HG03139 (cell line): ENCODE measurements at regions not wholly inside any gene's neighbourhood (a gene's known extent, or its start where the extent isn't known, plus 50 kb on each side); places are given as distances from the start of the nearest gene placed in this dataset.

Experiments used
- ATAC-seq: cut with Tn5 transposase; IDR thresholded peaks from one replicate; pipeline ENCODE4 v1.9.1; 2021; ENCODE audit not compliant: unreplicated experiment

DNA sequence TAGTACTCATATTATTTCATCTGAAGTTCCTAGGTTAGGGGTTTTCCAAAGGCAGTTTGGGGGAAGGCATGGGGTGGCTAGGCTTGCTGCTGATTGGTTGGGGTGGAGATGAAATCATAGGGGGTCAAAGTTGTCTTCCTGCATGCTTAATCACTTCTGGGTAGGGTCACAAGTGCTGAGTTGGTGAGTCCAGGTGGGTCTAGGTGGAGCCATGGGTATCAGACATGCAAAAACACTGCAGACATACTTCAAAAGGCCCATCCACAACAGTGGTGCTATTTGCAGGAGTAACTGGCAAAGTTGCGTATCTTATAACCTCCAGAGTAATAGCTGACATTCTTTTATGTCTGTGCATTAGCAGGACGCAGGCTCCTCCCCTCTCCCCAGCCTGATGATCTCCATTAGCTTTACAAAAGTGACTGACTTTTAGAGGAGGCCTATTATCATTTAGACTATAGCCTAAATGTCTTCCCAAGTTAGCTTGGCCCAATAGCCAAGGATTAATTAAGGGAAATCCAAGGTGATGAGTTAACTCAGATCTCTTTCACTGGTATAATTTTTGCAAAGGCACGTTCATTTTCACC, 374.4 kb upstream of the PRMT6 start:
- ATAC-seq, result no peak

DNA sequence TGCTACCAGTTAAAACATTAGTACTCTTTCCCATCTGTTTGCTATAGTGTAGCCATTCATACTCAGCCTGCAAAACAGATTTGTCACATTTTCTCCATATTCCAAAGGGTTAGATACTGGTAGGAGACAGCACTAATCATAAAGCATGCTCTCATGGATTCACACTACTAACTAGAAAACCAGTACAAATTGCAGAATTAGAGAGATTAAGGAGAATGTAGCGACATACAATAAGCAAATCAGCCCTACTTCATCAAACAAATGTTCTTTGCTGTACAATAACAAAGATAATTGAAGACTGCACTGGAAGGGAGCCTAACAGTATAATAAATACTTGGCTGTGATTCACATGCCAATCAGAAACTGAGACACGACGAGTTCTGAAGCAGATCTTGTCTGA, 368.0 kb upstream of the PRMT6 start:
- ATAC-seq, result no peak

- ATAC-seq, result no peak
These were observed 357.8 kb upstream of the PRMT6 start for GRCh38 chr1:106698660-106699059.

- no peak for ATAC-seq
These were observed 357.0 kb upstream of the PRMT6 start for GRCh38 chr1:106699433-106699832.

- no peak for ATAC-seq
These were observed 356.3 kb upstream of the PRMT6 start for GRCh38 chr1:106700211-106700610.

GRCh38 chr1:106705971-106706370, 350.5 kb upstream of the PRMT6 start:
- no peak for ATAC-seq

GRCh38 chr1:106717591-106717990, 338.9 kb upstream of the PRMT6 start:
- no peak for ATAC-seq

GRCh38 chr1:106721790-106722189, 334.7 kb upstream of the PRMT6 start:
- no peak for ATAC-seq

DNA sequence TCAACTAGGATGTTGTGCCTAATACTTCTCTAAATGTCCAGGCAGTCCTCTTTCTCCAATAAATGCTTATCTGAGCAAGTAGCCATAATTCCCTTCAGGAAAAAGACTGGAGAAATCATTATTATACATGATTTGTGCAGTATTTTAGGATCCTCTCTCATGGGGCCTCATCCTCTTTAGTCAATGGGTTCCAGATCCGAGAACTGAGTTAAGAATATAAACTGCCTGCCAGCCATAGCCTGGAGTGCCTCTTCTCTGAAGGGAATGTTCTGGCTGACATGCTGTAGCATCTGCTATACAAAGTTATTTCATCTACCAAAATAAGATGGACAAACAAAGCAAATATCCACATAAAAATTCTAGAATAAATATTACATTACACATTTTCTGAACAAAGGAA, 334.0 kb upstream of the PRMT6 start:
- no peak for ATAC-seq

GRCh38 chr1:106727171-106727570, 329.3 kb upstream of the PRMT6 start:
- ATAC-seq, result peak; percentile 82

DNA sequence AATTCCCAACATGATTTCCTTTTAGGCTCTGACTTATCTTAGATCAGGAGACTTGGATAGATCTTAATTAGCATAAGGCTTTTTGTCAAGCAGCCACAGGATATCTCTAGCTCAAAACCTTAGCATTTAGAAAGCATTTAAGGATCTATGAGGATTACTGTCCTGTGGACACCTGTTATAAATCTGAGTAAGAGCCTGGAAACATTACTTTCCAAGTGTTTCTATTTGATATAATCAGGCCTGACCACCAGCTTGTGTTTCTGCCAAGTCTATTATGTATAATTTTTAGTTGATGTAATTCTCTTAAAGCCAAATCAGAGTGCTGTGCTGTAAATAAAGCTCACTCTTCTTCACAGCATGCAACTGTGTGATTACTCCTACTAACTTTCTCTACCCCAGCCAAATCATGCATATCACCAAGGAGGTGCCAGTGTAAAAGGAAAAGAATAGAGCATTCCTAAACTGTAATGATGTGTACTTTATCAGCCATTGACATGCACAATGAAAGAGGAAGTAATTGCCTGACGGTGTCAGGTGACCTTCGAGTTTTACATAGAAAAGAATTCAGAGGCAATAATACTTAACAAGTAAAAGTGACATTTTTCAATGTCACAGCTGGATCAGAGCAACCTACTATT, 309.9 kb upstream of the PRMT6 start:
- ATAC-seq, result no peak

DNA sequence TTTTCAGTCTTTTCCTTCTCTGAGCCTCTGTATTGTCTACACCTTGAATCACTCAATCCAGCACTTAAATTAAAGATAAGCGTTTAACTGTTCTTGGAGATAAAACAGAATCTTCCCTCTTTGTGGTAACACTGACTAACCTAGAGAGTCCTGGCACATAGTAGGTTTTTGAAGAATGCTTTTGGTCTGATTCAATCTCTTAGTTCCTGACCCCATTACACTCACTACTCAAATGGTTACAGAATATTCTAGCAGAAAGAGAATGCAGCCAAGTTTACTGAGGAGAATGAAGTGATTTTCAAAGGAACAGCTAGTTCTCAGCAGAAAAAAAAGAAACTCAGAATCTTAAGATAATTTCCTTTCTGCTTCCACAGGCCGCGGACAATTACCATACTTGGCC, 309.2 kb upstream of the PRMT6 start:
- no peak for ATAC-seq

DNA sequence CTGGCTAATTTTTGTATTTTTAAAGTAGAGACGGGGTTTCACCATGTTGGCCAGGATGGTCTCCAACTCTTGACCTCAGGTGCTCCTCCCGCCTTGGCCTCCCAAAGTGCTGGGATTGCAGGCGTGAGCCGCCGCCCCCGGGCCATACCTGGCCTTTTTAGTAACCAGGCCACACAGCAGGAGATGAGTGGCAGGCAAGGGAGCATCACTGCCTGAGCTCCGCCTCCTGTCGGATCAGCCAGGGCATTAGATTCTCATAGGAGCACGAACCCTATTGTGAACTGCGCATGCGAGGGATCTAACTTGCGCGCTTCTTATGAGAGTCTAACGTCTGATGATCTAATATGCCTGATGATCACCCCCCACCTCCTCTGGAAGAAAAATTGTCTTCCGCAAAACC, 308.7 kb upstream of the PRMT6 start:
- no peak for ATAC-seq

- no peak for ATAC-seq
These were observed 307.9 kb upstream of the PRMT6 start for GRCh38 chr1:106748606-106749005.

GRCh38 chr1:106749491-106749890, 307.0 kb upstream of the PRMT6 start:
- ATAC-seq, result no peak

GRCh38 chr1:106749906-106750305, 306.6 kb upstream of the PRMT6 start:
- ATAC-seq, result no peak

GRCh38 chr1:106751002-106751401, 305.5 kb upstream of the PRMT6 start:
- no peak for ATAC-seq

GRCh38 chr1:106753066-106753465, 303.4 kb upstream of the PRMT6 start:
- ATAC-seq, result no peak

GRCh38 chr1:106754957-106755356, 301.5 kb upstream of the PRMT6 start:
- no peak for ATAC-seq

GRCh38 chr1:106755682-106756406, 300.6 kb upstream of the PRMT6 start:
- no peak for ATAC-seq

GRCh38 chr1:106756752-106757151, 299.7 kb upstream of the PRMT6 start:
- no peak for ATAC-seq

GRCh38 chr1:106768077-106768476, 288.4 kb upstream of the PRMT6 start:
- no peak for ATAC-seq
